SK-N-SH (cell line): ENCODE measurements at regions not wholly inside any gene's neighbourhood (a gene's known extent, or its start where the extent isn't known, plus 50 kb on each side); places are given as distances from the start of the nearest gene placed in this dataset.

ENCODE experiments used
- CTCF ChIA-PET: fragments of 300-600, 350-600 bp; formaldehyde crosslinking; extraction: SDS; loops from one replicate; lab custom pipeline; 2021; lab: Yijun Ruan, JAX
- POLR2A ChIA-PET: fragments of 350-600 bp; sonication (Branson Sonifier 250); formaldehyde crosslinking; extraction: SDS; loops from one replicate; lab custom pipeline; 2020; ENCODE audit warnings: antibody characterized with exemption, inconsistent platforms; lab: Yijun Ruan, JAX
- DNase-seq: peaks from one replicate; pipeline ENCODE4 v3.0.0; 2012
- H2AFZ ChIP-seq: fragments of 200-600 bp; sonication (generic); 2 replicates; pipeline ENCODE4 v1.8.1; 2016; ENCODE audit warnings: antibody characterized with exemption, mild to moderate bottlenecking, low read depth
- H3F3A ChIP-seq: fragments of 200-600 bp; sonication (generic); replicated peaks from 2 replicates; pipeline ENCODE3; 2016; ENCODE audit warnings: antibody characterized with exemption, mild to moderate bottlenecking; ENCODE audit not compliant: insufficient read depth
- H3K27ac ChIP-seq, 2 experiments: fragments of 200-500 bp in 1 of 2; fragments of 200-600 bp in 1 of 2; sonication (Bioruptor generic) in 1 of 2; sonication (generic), shearing (Covaris generic) in 1 of 2; 2 replicates each; pipeline versions ENCODE4 v1.5.1 to v1.6.1; 2014 to 2016; ENCODE audit warnings: low read depth in 2 of 2, inconsistent platforms in 1 of 2, low read length in 1 of 2, mild to moderate bottlenecking in 1 of 2, mixed read lengths in 1 of 2
- H3K27me3 ChIP-seq: fragments of 200-600 bp; sonication (generic), shearing (Covaris generic); 2 replicates; pipeline ENCODE4 v1.6.1; 2016; ENCODE audit warnings: mixed run types; ENCODE audit not compliant: insufficient read depth
- H3K36me3 ChIP-seq, 2 experiments: fragments of 200-500 bp in 1 of 2; fragments of 200-600 bp in 1 of 2; sonication (Bioruptor generic) in 1 of 2; sonication (generic) in 1 of 2; replicated peaks in 1 of 2; 2 replicates each; pipeline versions ENCODE3 to v1.5.1; 2014 to 2016; ENCODE audit warnings: low read length in 1 of 2, mild to moderate bottlenecking in 1 of 2; ENCODE audit not compliant: insufficient read depth in 2 of 2, control insufficient read depth in 1 of 2
- H3K4me1 ChIP-seq, 2 experiments: fragments of 200-500 bp in 1 of 2; fragments of 200-600 bp in 1 of 2; sonication (Bioruptor generic) in 1 of 2; sonication (generic), shearing (Covaris generic) in 1 of 2; 2 replicates each; pipeline versions ENCODE4 v1.5.1 to v1.6.1; 2014 to 2016; ENCODE audit warnings: low read depth in 1 of 2, low read length in 1 of 2, mixed run types in 1 of 2; ENCODE audit not compliant: insufficient read depth in 2 of 2, control insufficient read depth in 1 of 2
- H3K4me2 ChIP-seq: fragments of 200-600 bp; sonication (generic), shearing (Covaris generic); 2 replicates; pipeline ENCODE4 v1.6.1; 2017; ENCODE audit warnings: mixed run types
- H3K4me3 ChIP-seq, 2 experiments: fragments of 200-500 bp in 1 of 2; fragments of 200-600 bp in 1 of 2; sonication (Bioruptor generic) in 1 of 2; sonication (generic), shearing (Covaris generic) in 1 of 2; 2 replicates each; pipeline versions ENCODE4 v1.5.1 to v1.8.1; 2014 to 2016; ENCODE audit warnings: low read depth in 2 of 2, inconsistent platforms in 1 of 2, low read length in 1 of 2, mild to moderate bottlenecking in 1 of 2, mixed read lengths in 1 of 2, moderate library complexity in 1 of 2
- H3K79me2 ChIP-seq: fragments of 200-600 bp; sonication (generic); 2 replicates; pipeline ENCODE4 v1.8.1; 2017; ENCODE audit warnings: mild to moderate bottlenecking; ENCODE audit not compliant: insufficient read depth
- H3K9ac ChIP-seq: fragments of 200-600 bp; sonication (generic); 2 replicates; pipeline ENCODE4 v1.6.1; 2017; ENCODE audit warnings: mixed run types
- H3K9me2 ChIP-seq: fragments of 200-600 bp; sonication (generic); 2 replicates; pipeline ENCODE4 v1.6.1; 2017; ENCODE audit warnings: mixed run types
- H3K9me3 ChIP-seq: fragments of 200-600 bp; sonication (generic); 2 replicates; pipeline ENCODE4 v1.6.1; 2017; ENCODE audit warnings: mixed run types, mild to moderate bottlenecking, moderate library complexity
- H4K20me1 ChIP-seq: fragments of 200-600 bp; sonication (generic); 2 replicates; pipeline ENCODE4 v1.6.1; 2017; ENCODE audit warnings: mild to moderate bottlenecking, mixed run types; ENCODE audit not compliant: insufficient read depth
- EZH2phosphoT487 ChIP-seq: fragments of 200-600 bp; sonication (generic); IDR thresholded peaks from 2 replicates; pipeline ENCODE4 v1.6.1; 2017; ENCODE audit warnings: low read depth, mixed run types, mild to moderate bottlenecking, antibody characterized with exemption, moderate library complexity, borderline replicate concordance
- FOXJ3 ChIP-seq: sonication (generic); formaldehyde crosslinking; IDR thresholded peaks from 2 replicates; pipeline ENCODE4 v1.5.1; 2020; ENCODE audit warnings: mild to moderate bottlenecking, missing genetic modification reagents
- FOXM1 ChIP-seq: IDR thresholded peaks from 2 replicates; pipeline ENCODE4 v1.4.0; 2012; ENCODE audit warnings: low read depth, mild to moderate bottlenecking
- GATA2 ChIP-seq: sonication (generic); formaldehyde crosslinking; IDR thresholded peaks from 2 replicates; pipeline ENCODE4 v1.5.0; 2020; ENCODE audit warnings: mild to moderate bottlenecking, missing genetic modification reagents
- IRF3 ChIP-seq: fragments of 150-350 bp; IDR thresholded peaks from 2 replicates; pipeline ENCODE4 v1.6.1; 2016; ENCODE audit warnings: mild to moderate bottlenecking, low read depth, low read length
- NFIC ChIP-seq: IDR thresholded peaks from 2 replicates; pipeline ENCODE4 v1.4.0; 2012; ENCODE audit warnings: borderline replicate concordance
- NRF1 ChIP-seq: IDR thresholded peaks from 2 replicates; pipeline ENCODE4 v1.6.1; 2012; ENCODE audit warnings: low read depth, mild to moderate bottlenecking, low read length
- RCOR1 ChIP-seq: fragments of 150-350 bp; IDR thresholded peaks from 2 replicates; pipeline ENCODE4 v1.6.1; 2017; ENCODE audit warnings: antibody characterized with exemption, low read length
- TAF1 ChIP-seq: IDR thresholded peaks from 2 replicates; pipeline ENCODE4 v1.6.1; 2012; ENCODE audit warnings: low read depth, mild to moderate bottlenecking, low read length, moderate library complexity, borderline replicate concordance
- ZBTB33 ChIP-seq: IDR thresholded peaks from 2 replicates; pipeline ENCODE4 v1.4.0; 2012; ENCODE audit warnings: low read depth, borderline replicate concordance
- WGBS: methylation state at CpG from one replicate; pipeline ENCODE4 v1.1.6; 2017; ENCODE audit warnings: low lambda C conversion rate; 5-methylcytosine and 5-hydroxymethylcytosine counted together
- TF ChIP-seq, protein P1 (sequence below): fragments of 200-600 bp; sonication (generic); IDR thresholded peaks from 2 replicates; pipeline ENCODE4 v1.6.1; 2017; ENCODE audit warnings: antibody characterized with exemption, mild to moderate bottlenecking, moderate library complexity

GRCh38 chr12:71243370-71243769 lies 85.6 kb upstream of the TSPAN8 start:
- Histone ChIP-seq H3K9me2 (no peaks in the 10 kb centered on the region), H2AFZ (no peak overlapping the region), H3K4me3 (no peak overlapping the region), H3K4me1 (no peaks in the 10 kb centered on the region), H3K4me2 (no peak overlapping the region), H3F3A (no peaks in the 10 kb centered on the region), H3K27me3 (no peaks in the 10 kb centered on the region), H3K36me3 (no peaks in the 10 kb centered on the region), H3K79me2 (no peaks in the 10 kb centered on the region), H3K27ac (no peak overlapping the region), H4K20me1 (no peaks in the 10 kb centered on the region), H3K9ac (no peak overlapping the region), H3K9me3 (no peaks in the 10 kb centered on the region)
- CTCF ChIA-PET = no interaction called here
- WGBS = 26% methylated on average over 1 of the region's 1 CpG
- no peak for TF ChIP-seq RCOR1
- TF ChIP-seq, protein P1, sequence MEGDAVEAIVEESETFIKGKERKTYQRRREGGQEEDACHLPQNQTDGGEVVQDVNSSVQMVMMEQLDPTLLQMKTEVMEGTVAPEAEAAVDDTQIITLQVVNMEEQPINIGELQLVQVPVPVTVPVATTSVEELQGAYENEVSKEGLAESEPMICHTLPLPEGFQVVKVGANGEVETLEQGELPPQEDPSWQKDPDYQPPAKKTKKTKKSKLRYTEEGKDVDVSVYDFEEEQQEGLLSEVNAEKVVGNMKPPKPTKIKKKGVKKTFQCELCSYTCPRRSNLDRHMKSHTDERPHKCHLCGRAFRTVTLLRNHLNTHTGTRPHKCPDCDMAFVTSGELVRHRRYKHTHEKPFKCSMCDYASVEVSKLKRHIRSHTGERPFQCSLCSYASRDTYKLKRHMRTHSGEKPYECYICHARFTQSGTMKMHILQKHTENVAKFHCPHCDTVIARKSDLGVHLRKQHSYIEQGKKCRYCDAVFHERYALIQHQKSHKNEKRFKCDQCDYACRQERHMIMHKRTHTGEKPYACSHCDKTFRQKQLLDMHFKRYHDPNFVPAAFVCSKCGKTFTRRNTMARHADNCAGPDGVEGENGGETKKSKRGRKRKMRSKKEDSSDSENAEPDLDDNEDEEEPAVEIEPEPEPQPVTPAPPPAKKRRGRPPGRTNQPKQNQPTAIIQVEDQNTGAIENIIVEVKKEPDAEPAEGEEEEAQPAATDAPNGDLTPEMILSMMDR = no peak
- no peak for TF ChIP-seq TAF1
- TF ChIP-seq GATA2 (CRISPR knock-in tag) = no peak
- no peak for TF ChIP-seq IRF3
- POLR2A ChIA-PET = no interaction called here
- DNase-seq = no peak

DNA sequence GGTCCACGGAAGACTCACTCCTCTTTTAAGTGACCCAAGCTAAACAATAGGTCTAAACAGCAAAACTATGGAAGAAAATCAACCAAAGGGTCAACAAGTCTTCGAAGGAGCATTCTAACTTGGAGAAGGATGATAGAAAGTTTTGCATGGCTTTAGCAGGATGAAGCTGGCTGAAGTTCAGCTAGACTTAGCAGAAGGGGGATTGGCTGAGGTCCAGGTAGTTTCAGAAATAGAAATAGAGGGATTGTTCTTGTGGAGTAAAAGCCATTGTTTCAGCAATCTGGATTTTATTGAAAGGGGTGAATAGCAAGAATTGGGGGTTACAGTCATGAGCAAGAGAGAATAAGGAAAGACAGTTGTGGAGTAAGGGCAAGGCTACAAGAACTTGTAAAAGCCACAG lies 84.7 kb upstream of the TSPAN8 start:
- Histone ChIP-seq H2AFZ (no peak overlapping the region), H3K27me3 (no peaks in the 10 kb centered on the region), H3K4me3 (no peak overlapping the region), H4K20me1 (no peaks in the 10 kb centered on the region), H3K36me3 (no peaks in the 10 kb centered on the region), H3K4me2 (no peak overlapping the region), H3K79me2 (no peaks in the 10 kb centered on the region), H3K27ac (no peak overlapping the region), H3K9me3 (no peaks in the 10 kb centered on the region), H3K9me2 (no peaks in the 10 kb centered on the region), H3K4me1 (no peaks in the 10 kb centered on the region), H3K9ac (no peak overlapping the region), H3F3A (no peaks in the 10 kb centered on the region)
- TF ChIP-seq TAF1 (no peak), NRF1 (no peak), IRF3 (no peak), ZBTB33 (no peak), FOXJ3 (CRISPR knock-in tag) (no peak), EZH2phosphoT487 (no peak), FOXM1 (no peak), NFIC (no peak)
- DNase-seq = no peak
- POLR2A ChIA-PET = no interaction called here
- CTCF ChIA-PET = interaction anchor here (1.1 kb wide), 1 partner anchor 150 kb away, joined by 3 read pairs; no protein-coding TSS in a partner anchor
- WGBS = 16% methylated on average over 2 of the region's 2 CpGs
